ENCODE measurements at regions not wholly inside any gene's neighbourhood (a gene's known extent, or its start where the extent isn't known, plus 50 kb on each side); places are given as distances from the start of the nearest gene placed in this dataset.

DNA sequence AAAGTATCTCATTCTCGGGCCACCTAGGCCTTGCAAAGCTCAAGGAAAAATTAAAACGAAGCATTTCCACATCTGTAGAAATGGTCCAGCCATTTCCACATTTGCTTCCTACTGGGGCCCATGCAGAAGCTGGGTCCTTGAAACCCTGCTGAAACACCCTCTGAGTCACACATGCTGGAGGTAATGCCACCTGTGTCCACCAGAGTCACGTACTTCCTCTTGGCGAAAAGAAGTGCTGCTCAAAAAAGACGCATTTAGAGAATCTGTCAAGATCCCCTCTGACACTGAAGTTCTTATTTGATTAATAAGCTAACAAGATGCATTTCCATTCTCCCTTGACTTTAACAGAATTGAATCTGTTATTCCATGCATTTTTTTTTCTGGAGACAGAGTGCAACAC lies 423.2 kb downstream of the PREX1 start:
- Histone ChIP-seq H3K27ac (replicated peaks) (no peak overlapping the region), H3K27me3 (ENCODE audit: insufficient read depth, poor library complexity, severe bottlenecking) (no peaks in the 10 kb centered on the region), H3K4me3 (replicated peaks; ENCODE audit: insufficient read depth, low read length) (no peak overlapping the region)
- DNase-seq (ENCODE audit: low read depth in 1 of 2, low spot score in 1 of 2) = no peak
- TF ChIP-seq POLR2AphosphoS5 (IDR thresholded peaks at IDR 0.05; ENCODE audit: low read depth) = no peak
- TF ChIP-seq CTCF (IDR thresholded peaks at IDR 0.05; ENCODE audit: insufficient read depth, low read length) = no peak
- no peak for TF ChIP-seq GABPA (IDR thresholded peaks at IDR 0.05; ENCODE audit: low read depth)
- TF ChIP-seq SPI1 (IDR thresholded peaks at IDR 0.05; ENCODE audit: borderline replicate concordance, low read depth) = no peak
- TF ChIP-seq, protein P1, sequence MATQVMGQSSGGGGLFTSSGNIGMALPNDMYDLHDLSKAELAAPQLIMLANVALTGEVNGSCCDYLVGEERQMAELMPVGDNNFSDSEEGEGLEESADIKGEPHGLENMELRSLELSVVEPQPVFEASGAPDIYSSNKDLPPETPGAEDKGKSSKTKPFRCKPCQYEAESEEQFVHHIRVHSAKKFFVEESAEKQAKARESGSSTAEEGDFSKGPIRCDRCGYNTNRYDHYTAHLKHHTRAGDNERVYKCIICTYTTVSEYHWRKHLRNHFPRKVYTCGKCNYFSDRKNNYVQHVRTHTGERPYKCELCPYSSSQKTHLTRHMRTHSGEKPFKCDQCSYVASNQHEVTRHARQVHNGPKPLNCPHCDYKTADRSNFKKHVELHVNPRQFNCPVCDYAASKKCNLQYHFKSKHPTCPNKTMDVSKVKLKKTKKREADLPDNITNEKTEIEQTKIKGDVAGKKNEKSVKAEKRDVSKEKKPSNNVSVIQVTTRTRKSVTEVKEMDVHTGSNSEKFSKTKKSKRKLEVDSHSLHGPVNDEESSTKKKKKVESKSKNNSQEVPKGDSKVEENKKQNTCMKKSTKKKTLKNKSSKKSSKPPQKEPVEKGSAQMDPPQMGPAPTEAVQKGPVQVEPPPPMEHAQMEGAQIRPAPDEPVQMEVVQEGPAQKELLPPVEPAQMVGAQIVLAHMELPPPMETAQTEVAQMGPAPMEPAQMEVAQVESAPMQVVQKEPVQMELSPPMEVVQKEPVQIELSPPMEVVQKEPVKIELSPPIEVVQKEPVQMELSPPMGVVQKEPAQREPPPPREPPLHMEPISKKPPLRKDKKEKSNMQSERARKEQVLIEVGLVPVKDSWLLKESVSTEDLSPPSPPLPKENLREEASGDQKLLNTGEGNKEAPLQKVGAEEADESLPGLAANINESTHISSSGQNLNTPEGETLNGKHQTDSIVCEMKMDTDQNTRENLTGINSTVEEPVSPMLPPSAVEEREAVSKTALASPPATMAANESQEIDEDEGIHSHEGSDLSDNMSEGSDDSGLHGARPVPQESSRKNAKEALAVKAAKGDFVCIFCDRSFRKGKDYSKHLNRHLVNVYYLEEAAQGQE (IDR thresholded peaks at IDR 0.05; ENCODE audit: insufficient replicate concordance, low read depth) = no peak

GRCh38 chr20:48403167-48403761 lies 424.5 kb downstream of the PREX1 start:
- no peak overlapping the region for H3K27ac ChIP-seq (replicated peaks)
- DNase-seq (ENCODE audit: low read depth in 1 of 2, low spot score in 1 of 2) = no peak
- TF ChIP-seq CTCF (IDR thresholded peaks at IDR 0.05; ENCODE audit: insufficient read depth, low read length) (no peak), POLR2AphosphoS5 (IDR thresholded peaks at IDR 0.05; ENCODE audit: low read depth) (no peak), GABPA (IDR thresholded peaks at IDR 0.05; ENCODE audit: low read depth) (no peak), SPI1 (IDR thresholded peaks at IDR 0.05; ENCODE audit: borderline replicate concordance, low read depth) (no peak)
- TF ChIP-seq, protein P1 (IDR thresholded peaks at IDR 0.05; ENCODE audit: insufficient replicate concordance, low read depth) = no peak
- no peaks in the 10 kb centered on the region for H3K27me3 ChIP-seq (ENCODE audit: insufficient read depth, poor library complexity, severe bottlenecking)
- no peak overlapping the region for H3K4me3 ChIP-seq (replicated peaks; ENCODE audit: insufficient read depth, low read length)

- TF ChIP-seq POLR2AphosphoS5 (IDR thresholded peaks at IDR 0.05; ENCODE audit: low read depth) (no peak), SPI1 (IDR thresholded peaks at IDR 0.05; ENCODE audit: borderline replicate concordance, low read depth) (no peak), CTCF (IDR thresholded peaks at IDR 0.05; ENCODE audit: insufficient read depth, low read length) (no peak), GABPA (IDR thresholded peaks at IDR 0.05; ENCODE audit: low read depth) (no peak)
- TF ChIP-seq, protein P1 (IDR thresholded peaks at IDR 0.05; ENCODE audit: insufficient replicate concordance, low read depth) = no peak
- no peak for DNase-seq (ENCODE audit: low read depth in 1 of 2, low spot score in 1 of 2)
- Histone ChIP-seq H3K27ac (replicated peaks) (no peak overlapping the region), H3K27me3 (ENCODE audit: insufficient read depth, poor library complexity, severe bottlenecking) (no peaks in the 10 kb centered on the region), H3K4me3 (replicated peaks; ENCODE audit: insufficient read depth, low read length) (no peak overlapping the region)
Observed at GRCh38 chr20:48401359-48401758, 426.4 kb downstream of the PREX1 start.
